H1 (cell line): ENCODE measurements at regions not wholly inside any gene's neighbourhood (a gene's known extent, or its start where the extent isn't known, plus 50 kb on each side); places are given as distances from the start of the nearest gene placed in this dataset.

Experiments
- RNF2 ChIP-seq: fragments of 200-900, 300-1000 bp; sonication (generic); IDR thresholded peaks from 2 replicates; pipeline ENCODE4 v1.7.1; 2016; ENCODE audit warnings: borderline replicate concordance, low read depth, mild to moderate bottlenecking, antibody characterized with exemption, low read length; ENCODE audit not compliant: poor library complexity, severe bottlenecking; ENCODE audit errors: missing control alignments

GRCh38 chr13:80665792-80666333 is 324.9 kb upstream of the SPRY2 start (continued):
- TF ChIP-seq RNF2, result no peak
